ENCODE measurements at regions not wholly inside any gene's neighbourhood (a gene's known extent, or its start where the extent isn't known, plus 50 kb on each side); places are given as distances from the start of the nearest gene placed in this dataset.

GRCh38 chr21:36636439-36636838 lies 62.5 kb upstream of the SIM2 start:
- no peak overlapping the region for H3K27ac Mint-ChIP-seq
- peaks cover 12% of the 10 kb centered on the region for H3K9me3 Mint-ChIP-seq (ENCODE audit: low read depth)
- TF ChIP-seq, protein P1, sequence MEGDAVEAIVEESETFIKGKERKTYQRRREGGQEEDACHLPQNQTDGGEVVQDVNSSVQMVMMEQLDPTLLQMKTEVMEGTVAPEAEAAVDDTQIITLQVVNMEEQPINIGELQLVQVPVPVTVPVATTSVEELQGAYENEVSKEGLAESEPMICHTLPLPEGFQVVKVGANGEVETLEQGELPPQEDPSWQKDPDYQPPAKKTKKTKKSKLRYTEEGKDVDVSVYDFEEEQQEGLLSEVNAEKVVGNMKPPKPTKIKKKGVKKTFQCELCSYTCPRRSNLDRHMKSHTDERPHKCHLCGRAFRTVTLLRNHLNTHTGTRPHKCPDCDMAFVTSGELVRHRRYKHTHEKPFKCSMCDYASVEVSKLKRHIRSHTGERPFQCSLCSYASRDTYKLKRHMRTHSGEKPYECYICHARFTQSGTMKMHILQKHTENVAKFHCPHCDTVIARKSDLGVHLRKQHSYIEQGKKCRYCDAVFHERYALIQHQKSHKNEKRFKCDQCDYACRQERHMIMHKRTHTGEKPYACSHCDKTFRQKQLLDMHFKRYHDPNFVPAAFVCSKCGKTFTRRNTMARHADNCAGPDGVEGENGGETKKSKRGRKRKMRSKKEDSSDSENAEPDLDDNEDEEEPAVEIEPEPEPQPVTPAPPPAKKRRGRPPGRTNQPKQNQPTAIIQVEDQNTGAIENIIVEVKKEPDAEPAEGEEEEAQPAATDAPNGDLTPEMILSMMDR (IDR thresholded peaks at IDR 0.05; ENCODE audit: unreplicated experiment): no peak
- H3K27me3 Mint-ChIP-seq: peaks cover 21% of the 10 kb centered on the region
- H3K4me3 Mint-ChIP-seq (ENCODE audit: low read depth): no peak overlapping the region
- H3K36me3 Mint-ChIP-seq (ENCODE audit: insufficient read depth): no peaks in the 10 kb centered on the region
- H3K4me1 Mint-ChIP-seq (ENCODE audit: low read depth): peaks cover 8% of the 10 kb centered on the region
- no peak for DNase-seq (ENCODE audit: low spot score, unreplicated experiment)

DNA sequence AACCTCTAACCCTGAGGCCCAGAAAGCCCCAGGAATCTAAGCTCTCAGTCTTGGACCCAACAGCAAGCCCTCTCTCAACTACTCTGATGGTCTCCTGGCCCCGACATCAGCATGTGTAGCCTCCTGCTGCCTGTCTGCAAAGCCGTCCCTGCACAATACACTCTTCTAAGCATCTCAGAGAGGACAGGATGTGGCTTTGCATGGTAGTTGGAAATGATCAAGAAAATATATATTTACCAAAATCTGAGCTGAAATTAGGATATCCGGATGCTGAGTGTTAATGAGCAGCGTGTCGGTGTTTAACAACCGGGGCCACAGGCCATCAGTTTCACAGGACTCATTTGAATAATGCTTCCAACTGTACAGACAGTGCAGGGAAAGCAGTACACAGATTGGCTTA lies 59.1 kb upstream of the SIM2 start:
- peaks cover 12% of the 10 kb centered on the region for H3K9me3 Mint-ChIP-seq (ENCODE audit: low read depth)
- peaks cover 18% of the 10 kb centered on the region for H3K27me3 Mint-ChIP-seq
- H3K4me3 Mint-ChIP-seq (ENCODE audit: low read depth): no peak overlapping the region
- H3K36me3 Mint-ChIP-seq (ENCODE audit: insufficient read depth): no peaks in the 10 kb centered on the region
- TF ChIP-seq, protein P1 (IDR thresholded peaks at IDR 0.05; ENCODE audit: unreplicated experiment): no peak
- peaks cover 8% of the 10 kb centered on the region for H3K4me1 Mint-ChIP-seq (ENCODE audit: low read depth)
- H3K27ac Mint-ChIP-seq: no peak overlapping the region
- no peak for DNase-seq (ENCODE audit: low spot score, unreplicated experiment)

- H3K4me3 Mint-ChIP-seq (ENCODE audit: low read depth): no peak overlapping the region
- H3K36me3 Mint-ChIP-seq (ENCODE audit: insufficient read depth): no peaks in the 10 kb centered on the region
- H3K27ac Mint-ChIP-seq: no peak overlapping the region
- peaks cover 18% of the 10 kb centered on the region for H3K27me3 Mint-ChIP-seq
- TF ChIP-seq, protein P1 (IDR thresholded peaks at IDR 0.05; ENCODE audit: unreplicated experiment): no peak
- DNase-seq (ENCODE audit: low spot score, unreplicated experiment): no peak
- peaks cover 12% of the 10 kb centered on the region for H3K9me3 Mint-ChIP-seq (ENCODE audit: low read depth)
- H3K4me1 Mint-ChIP-seq (ENCODE audit: low read depth): peaks cover 8% of the 10 kb centered on the region
Measured at GRCh38 chr21:36640174-36640720, 58.7 kb upstream of the SIM2 start.

GRCh38 chr21:36640721-36641244 lies 58.1 kb upstream of the SIM2 start:
- no peak for DNase-seq (ENCODE audit: low spot score, unreplicated experiment)
- Mint-ChIP-seq H3K36me3 (ENCODE audit: insufficient read depth) (no peaks in the 10 kb centered on the region), H3K4me1 (ENCODE audit: low read depth) (peaks cover 8% of the 10 kb centered on the region), H3K27me3 (peaks cover 18% of the 10 kb centered on the region), H3K4me3 (ENCODE audit: low read depth) (no peak overlapping the region), H3K9me3 (ENCODE audit: low read depth) (peaks cover 9% of the 10 kb centered on the region), H3K27ac (no peak overlapping the region)
- TF ChIP-seq, protein P1 (IDR thresholded peaks at IDR 0.05; ENCODE audit: unreplicated experiment): no peak

DNA sequence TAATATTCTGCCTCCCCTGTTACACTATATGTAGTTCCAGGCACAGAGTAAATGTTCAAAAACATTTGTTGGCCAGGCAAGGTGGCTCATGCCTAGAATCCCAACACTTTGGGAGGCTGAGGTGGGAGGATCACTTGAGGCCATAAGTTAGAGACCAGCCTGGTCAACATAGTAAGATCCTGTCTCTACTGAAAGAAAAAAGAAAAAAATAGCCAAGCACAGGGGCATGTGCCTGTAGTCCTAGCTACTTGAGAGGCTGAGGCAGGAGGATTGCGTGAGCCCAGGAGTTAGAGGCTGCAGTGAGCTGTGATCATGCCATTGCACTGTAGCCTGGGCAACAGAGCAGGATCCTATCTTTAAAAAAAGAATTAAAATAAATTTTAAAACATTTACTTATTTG lies 57.6 kb upstream of the SIM2 start:
- H3K9me3 Mint-ChIP-seq (ENCODE audit: low read depth): peaks cover 8% of the 10 kb centered on the region
- TF ChIP-seq, protein P1 (IDR thresholded peaks at IDR 0.05; ENCODE audit: unreplicated experiment): no peak
- H3K27me3 Mint-ChIP-seq: peaks cover 18% of the 10 kb centered on the region
- no peak for DNase-seq (ENCODE audit: low spot score, unreplicated experiment)
- H3K36me3 Mint-ChIP-seq (ENCODE audit: insufficient read depth): no peaks in the 10 kb centered on the region
- H3K4me1 Mint-ChIP-seq (ENCODE audit: low read depth): peaks cover 8% of the 10 kb centered on the region
- H3K27ac Mint-ChIP-seq: no peak overlapping the region
- no peak overlapping the region for H3K4me3 Mint-ChIP-seq (ENCODE audit: low read depth)

Data from progenitor cell of endocrine pancreas (in vitro differentiated cells).